ENCODE measurements at regions not wholly inside any gene's neighbourhood (a gene's known extent, or its start where the extent isn't known, plus 50 kb on each side); places are given as distances from the start of the nearest gene placed in this dataset.
A peak's percentile ranks its signal among the peaks of the same experiment; 100 is the strongest.

DNA sequence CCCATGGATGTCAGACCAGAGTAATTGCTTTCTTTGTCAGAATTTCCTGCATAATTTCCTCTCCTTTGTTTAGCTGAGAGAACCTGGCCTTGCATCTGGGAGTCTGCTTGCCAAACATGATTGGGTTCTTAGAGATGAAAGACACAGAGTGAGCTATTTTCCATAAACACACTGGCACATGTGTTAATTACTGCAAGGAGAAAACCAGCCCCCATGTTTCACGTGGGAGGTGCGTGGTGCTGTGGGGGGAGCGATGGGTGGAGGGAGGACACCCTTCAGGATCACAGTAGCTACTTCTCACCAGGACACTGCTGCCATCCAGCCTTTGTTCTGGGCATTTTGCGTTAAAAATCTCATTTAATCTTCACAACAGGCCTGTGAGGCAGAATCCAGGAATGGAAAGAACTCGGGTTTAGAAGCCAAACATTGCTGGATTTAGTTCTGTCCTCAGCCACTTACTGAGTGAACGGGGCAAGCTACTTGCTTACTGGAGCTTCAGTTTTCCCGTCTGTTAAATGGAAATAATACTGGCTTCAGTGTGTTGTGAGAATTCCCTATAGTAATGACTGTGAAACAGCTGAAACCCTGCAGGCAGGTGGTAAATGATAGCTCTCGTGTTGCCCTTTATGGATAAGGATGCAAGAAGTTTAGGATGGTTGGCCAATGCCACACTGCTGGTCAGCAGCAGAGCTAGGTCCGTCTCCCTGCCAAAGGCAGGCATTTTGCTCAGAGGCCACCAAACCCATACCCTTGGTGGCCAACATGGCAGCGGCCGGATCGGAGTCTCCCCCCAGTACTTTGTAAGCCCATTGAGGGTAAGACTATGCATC is 100.1 kb upstream of the ASAP2 start:
- WGBS, 2 donors (ENCODE audit: low coverage in 1 of 2) = 48 to 72% methylated on average over 3 to 12 of the region's 12 CpGs
- no peak for DNase-seq
- Histone ChIP-seq H3K4me1 (peaks cover 10 to 19% (median 16%) of the 10 kb centered on the region in 4 donors), H3K27ac (peak overlapping the region in 3 of 4 donors; percentile 67 to 85 (median 79)), H3K27me3 (no peaks in the 10 kb centered on the region), H3K36me3 (no peaks in the 10 kb centered on the region), H3K9me3 (no peaks in the 10 kb centered on the region), H3K4me3 (no peak overlapping the region)
- TF ChIP-seq, protein P1, sequence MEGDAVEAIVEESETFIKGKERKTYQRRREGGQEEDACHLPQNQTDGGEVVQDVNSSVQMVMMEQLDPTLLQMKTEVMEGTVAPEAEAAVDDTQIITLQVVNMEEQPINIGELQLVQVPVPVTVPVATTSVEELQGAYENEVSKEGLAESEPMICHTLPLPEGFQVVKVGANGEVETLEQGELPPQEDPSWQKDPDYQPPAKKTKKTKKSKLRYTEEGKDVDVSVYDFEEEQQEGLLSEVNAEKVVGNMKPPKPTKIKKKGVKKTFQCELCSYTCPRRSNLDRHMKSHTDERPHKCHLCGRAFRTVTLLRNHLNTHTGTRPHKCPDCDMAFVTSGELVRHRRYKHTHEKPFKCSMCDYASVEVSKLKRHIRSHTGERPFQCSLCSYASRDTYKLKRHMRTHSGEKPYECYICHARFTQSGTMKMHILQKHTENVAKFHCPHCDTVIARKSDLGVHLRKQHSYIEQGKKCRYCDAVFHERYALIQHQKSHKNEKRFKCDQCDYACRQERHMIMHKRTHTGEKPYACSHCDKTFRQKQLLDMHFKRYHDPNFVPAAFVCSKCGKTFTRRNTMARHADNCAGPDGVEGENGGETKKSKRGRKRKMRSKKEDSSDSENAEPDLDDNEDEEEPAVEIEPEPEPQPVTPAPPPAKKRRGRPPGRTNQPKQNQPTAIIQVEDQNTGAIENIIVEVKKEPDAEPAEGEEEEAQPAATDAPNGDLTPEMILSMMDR (IDR thresholded peaks at IDR 0.05) = no peak
- TF ChIP-seq EP300 (IDR thresholded peaks at IDR 0.05; ENCODE audit: low read depth) = no peak
- TF ChIP-seq POLR2AphosphoS5 (IDR thresholded peaks at IDR 0.05) = peak in 1 of 3 donors; percentile 44
- TF ChIP-seq POLR2A (IDR thresholded peaks at IDR 0.05) = no peak
- in situ Hi-C loops (cut with MboI; ENCODE audit: low pct_ligation_motif_present in 1 of 4, low pct_unique_long_range_greater_than_20kb in 1 of 4, low sequenced_read_pairs in 3 of 4) = no loop called here
- intact Hi-C loops (cut with DNase I; ENCODE audit: low total_unique reads) = no loop called here

DNA sequence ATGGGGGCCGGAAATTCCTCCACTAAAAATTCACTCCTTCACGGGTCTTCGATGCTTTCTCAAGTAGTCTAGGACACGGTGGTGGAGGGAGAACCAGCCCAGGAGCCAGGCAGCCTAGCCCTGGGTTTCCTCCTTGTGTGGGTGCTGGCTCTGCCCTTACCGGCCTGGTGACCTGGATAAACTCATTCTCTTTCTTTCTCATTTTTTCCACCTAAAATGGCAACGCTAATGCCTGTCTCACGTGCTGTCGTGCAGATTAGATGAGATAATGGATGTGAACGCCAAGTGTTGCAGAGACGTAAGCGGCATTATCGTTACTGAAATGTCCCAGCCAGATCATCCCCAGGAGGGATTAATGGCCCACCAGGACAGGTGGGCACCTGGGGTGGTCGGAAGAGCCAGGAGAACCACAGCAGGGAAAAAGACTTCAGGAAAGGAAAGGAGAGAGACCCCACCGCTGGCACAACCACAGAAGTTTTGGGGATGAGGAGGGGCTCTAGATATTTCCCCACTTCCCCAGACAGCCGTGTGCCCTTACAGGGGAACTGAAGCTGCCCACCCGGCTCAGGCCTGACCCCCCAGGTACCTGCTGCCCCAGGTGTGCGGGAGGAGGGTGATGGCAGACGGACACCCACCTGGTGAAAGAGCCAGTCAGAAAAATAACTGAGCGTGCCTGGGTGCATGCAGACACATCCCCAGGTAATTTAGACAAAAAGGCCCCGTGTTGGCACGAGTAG is 100.8 kb upstream of the ASAP2 start:
- Histone ChIP-seq H3K27ac (no peak overlapping the region), H3K4me1 (peaks cover 10 to 19% (median 16%) of the 10 kb centered on the region in 4 donors), H3K4me3 (no peak overlapping the region), H3K36me3 (no peaks in the 10 kb centered on the region), H3K9me3 (no peaks in the 10 kb centered on the region), H3K27me3 (no peaks in the 10 kb centered on the region)
- in situ Hi-C loops (cut with MboI; ENCODE audit: low pct_ligation_motif_present in 1 of 4, low pct_unique_long_range_greater_than_20kb in 1 of 4, low sequenced_read_pairs in 3 of 4) = no loop called here
- WGBS, 2 donors (ENCODE audit: low coverage in 1 of 2) = 80 to 81% methylated on average over 10 to 21 of the region's 21 CpGs
- DNase-seq = no peak
- intact Hi-C loops (cut with DNase I; ENCODE audit: low total_unique reads) = no loop called here
- TF ChIP-seq POLR2AphosphoS5 (IDR thresholded peaks at IDR 0.05) (no peak), POLR2A (IDR thresholded peaks at IDR 0.05) (no peak), EP300 (IDR thresholded peaks at IDR 0.05; ENCODE audit: low read depth) (no peak)
- TF ChIP-seq, protein P1 (IDR thresholded peaks at IDR 0.05) = no peak

DNA sequence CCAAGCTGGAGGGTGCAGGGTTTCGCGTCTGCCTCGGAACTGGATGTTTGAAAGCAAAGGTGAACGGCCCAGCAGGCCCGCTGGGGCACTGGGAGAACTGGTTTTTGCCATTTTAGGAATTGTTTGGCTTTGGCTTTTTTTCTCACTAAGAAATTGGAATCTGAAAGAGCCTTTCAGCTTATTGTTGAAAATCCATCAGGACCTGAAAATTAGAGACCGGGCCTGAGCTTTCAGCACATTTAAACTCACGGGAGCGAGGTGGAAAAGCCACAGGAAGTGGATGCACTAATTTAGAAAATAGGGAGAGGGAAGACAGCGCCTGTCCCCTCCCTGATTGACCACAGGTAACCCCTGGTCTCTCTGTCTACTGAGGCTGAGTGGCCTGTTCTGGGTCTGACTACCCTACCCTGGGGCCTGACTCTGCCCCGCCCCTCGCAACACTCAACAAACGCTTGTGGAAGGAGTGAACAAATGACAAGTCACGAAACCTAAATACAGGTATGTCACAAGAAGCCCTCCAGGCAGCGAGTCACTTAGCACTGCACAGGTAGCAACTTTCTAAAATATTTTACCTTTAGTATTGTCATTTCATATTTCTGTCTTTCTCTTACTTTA is 100.3 kb upstream of the MBOAT2 start:
- intact Hi-C loops (cut with DNase I; ENCODE audit: low total_unique reads) = no loop called here
- in situ Hi-C loops (cut with MboI; ENCODE audit: low pct_ligation_motif_present in 1 of 4, low pct_unique_long_range_greater_than_20kb in 1 of 4, low sequenced_read_pairs in 3 of 4) = no loop called here
- WGBS, 2 donors (ENCODE audit: low coverage in 1 of 2) = 82 to 90% methylated on average over 10 to 14 of the region's 14 CpGs

More for the DNA sequence above, 100.3 kb upstream of the MBOAT2 start:
- TF ChIP-seq EP300 (IDR thresholded peaks at IDR 0.05; ENCODE audit: low read depth) (no peak), POLR2A (IDR thresholded peaks at IDR 0.05) (no peak), POLR2AphosphoS5 (IDR thresholded peaks at IDR 0.05) (no peak)
- TF ChIP-seq, protein P1 (IDR thresholded peaks at IDR 0.05) = no peak
- no peaks in the 10 kb centered on the region for H3K9me3 ChIP-seq
- H3K36me3 ChIP-seq = no peaks in the 10 kb centered on the region
- no peaks in the 10 kb centered on the region for H3K27me3 ChIP-seq
- peak overlapping the region in 2 of 4 donors; percentile 5 to 31 for H3K27ac ChIP-seq
- DNase-seq = no peak
- H3K4me1 ChIP-seq = peaks cover 10 to 19% (median 16%) of the 10 kb centered on the region in 4 donors
- H3K4me3 ChIP-seq = no peak overlapping the region

Data from transverse colon (tissue), 4 donors.